Spinal cord (tissue), 9 donors: ENCODE measurements at regions not wholly inside any gene's neighbourhood (a gene's known extent, or its start where the extent isn't known, plus 50 kb on each side); places are given as distances from the start of the nearest gene placed in this dataset.

Source experiments
- DNase-seq, 6 donors: peaks; one replicate each; pipeline versions ENCODE4 v3.0.0 to v3.0.0-alpha.2; 2013 to 2015; ENCODE audit warnings: low spot score in 6 of 6, low read depth in 4 of 6
- H3K27ac ChIP-seq: one replicate; pipeline ENCODE4 v1.5.1; 2013; ENCODE audit warnings: low read depth, low read length, control low read depth
- H3K27me3 ChIP-seq: one replicate; pipeline ENCODE4 v1.6.1; 2013; ENCODE audit warnings: low read length; ENCODE audit not compliant: control insufficient read depth, insufficient read depth
- H3K36me3 ChIP-seq: one replicate; pipeline ENCODE4 v1.6.1; 2013; ENCODE audit warnings: low read length; ENCODE audit not compliant: control insufficient read depth, insufficient read depth
- H3K4me1 ChIP-seq: one replicate; pipeline ENCODE4 v1.6.1; 2013; ENCODE audit warnings: low read length; ENCODE audit not compliant: control insufficient read depth, insufficient read depth
- H3K4me3 ChIP-seq: one replicate; pipeline ENCODE4 v1.5.1; 2013; ENCODE audit warnings: low read depth, low read length, control low read depth
- H3K9me3 ChIP-seq: one replicate; pipeline ENCODE4 v1.6.1; 2013; ENCODE audit warnings: low read length; ENCODE audit not compliant: control insufficient read depth, insufficient read depth
- WGBS: methylation state at CpG from one replicate; pipeline ENCODE4 v1.1.5; 2013; ENCODE audit warnings: missing lambda C conversion rate; ENCODE audit not compliant: insufficient coverage; 5-methylcytosine and 5-hydroxymethylcytosine counted together
- donor health status: healthy.

DNA sequence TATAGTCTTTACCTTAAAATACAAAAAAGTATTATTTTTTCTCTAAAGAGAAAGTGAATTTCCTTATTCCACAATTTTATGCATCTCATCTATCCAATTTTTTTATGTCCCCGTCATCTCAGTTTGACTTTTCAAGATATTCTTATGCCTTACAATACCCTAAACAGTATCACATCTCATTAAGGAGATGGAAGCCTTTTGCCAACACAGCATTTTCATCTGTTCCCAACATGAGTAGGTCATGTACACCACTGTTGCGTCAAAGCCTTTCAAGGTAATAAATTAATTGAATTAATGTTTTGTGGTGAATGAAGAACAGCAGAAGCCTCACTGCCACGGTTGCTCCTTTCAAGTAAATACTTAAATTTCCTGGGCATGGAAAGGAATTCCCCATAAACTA lies 299.4 kb downstream of the EPHA4 start:
- no peaks in the 10 kb centered on the region for H3K36me3 ChIP-seq
- no peaks in the 10 kb centered on the region for H3K9me3 ChIP-seq
- 80% methylated on average over 1 of the region's 3 CpGs for WGBS
- no peaks in the 10 kb centered on the region for H3K27me3 ChIP-seq
- H3K4me1 ChIP-seq = no peaks in the 10 kb centered on the region
- H3K4me3 ChIP-seq = no peak overlapping the region
- no peak for DNase-seq
- no peak overlapping the region for H3K27ac ChIP-seq

DNA sequence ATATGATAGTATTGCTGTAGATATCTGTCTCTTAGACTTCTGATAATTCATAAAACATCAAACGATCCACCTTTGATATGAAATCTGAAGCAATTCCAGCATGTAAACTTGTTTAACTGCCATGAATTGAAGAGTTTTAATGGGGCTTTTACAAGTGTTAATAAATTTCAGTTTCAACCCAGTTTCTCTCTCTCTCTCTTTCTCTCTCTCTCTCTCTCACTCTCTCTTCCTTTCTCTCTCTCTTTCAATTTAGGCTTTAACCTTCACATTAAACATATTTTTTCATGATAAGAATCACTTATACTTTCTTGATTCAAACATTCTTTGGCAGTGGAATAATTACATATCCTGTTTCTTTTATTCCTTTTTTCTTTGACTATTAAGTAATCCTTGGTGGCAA lies 296.1 kb downstream of the EPHA4 start:
- no peaks in the 10 kb centered on the region for H3K4me1 ChIP-seq
- H3K27ac ChIP-seq = no peak overlapping the region
- H3K27me3 ChIP-seq = no peaks in the 10 kb centered on the region
- no peaks in the 10 kb centered on the region for H3K36me3 ChIP-seq
- WGBS = no CpG with 5 or more reads among the region's 1 CpG
- DNase-seq = no peak
- H3K9me3 ChIP-seq = no peaks in the 10 kb centered on the region
- H3K4me3 ChIP-seq = no peak overlapping the region

DNA sequence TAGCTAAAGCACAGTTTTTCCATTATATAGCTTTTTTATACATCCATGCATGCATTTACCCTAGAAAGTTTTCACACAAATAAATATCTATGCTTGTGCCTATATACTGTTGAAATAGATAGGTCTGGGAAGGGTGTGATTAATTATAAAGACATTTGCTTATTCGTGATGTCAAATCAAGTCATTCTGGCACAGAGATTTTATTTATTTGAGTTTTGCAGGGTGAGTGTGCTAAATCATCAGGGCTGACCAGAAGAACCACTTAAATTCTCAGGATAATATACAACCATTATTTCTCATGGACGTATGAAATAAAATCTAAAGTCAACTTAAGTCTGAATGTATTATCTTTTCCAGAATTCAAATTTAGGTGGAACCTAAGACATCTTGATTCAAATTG lies 295.5 kb downstream of the EPHA4 start:
- H3K27me3 ChIP-seq = no peaks in the 10 kb centered on the region
- no peaks in the 10 kb centered on the region for H3K9me3 ChIP-seq
- H3K4me3 ChIP-seq = no peak overlapping the region
- DNase-seq = no peak
- no CpG with 5 or more reads among the region's 2 CpGs for WGBS
- no peaks in the 10 kb centered on the region for H3K36me3 ChIP-seq
- no peak overlapping the region for H3K27ac ChIP-seq
- H3K4me1 ChIP-seq = no peaks in the 10 kb centered on the region

DNA sequence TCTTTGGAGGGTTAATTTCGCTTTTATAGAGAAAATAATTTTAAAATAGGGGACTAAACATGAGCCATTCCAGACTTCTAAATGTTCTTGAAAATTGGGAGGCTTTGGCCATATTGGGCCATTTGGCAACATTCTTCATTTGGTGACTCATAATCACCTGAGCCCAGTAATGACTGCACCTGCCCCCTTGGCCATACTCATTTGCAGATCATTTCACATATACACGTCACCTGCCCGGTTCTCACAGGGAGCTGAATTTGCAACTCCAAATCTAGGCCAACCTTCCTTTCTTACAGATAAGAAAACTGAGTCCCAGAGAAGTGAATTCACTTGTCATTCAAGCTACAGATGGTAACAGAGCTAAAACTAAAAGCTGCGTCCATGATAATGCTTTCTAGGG lies 289.7 kb downstream of the EPHA4 start:
- H3K9me3 ChIP-seq = no peaks in the 10 kb centered on the region
- H3K27me3 ChIP-seq = no peaks in the 10 kb centered on the region
- no peak overlapping the region for H3K27ac ChIP-seq
- WGBS = 93% methylated on average over 4 of the region's 4 CpGs
- DNase-seq = no peak
- H3K4me1 ChIP-seq = no peaks in the 10 kb centered on the region
- H3K36me3 ChIP-seq = no peaks in the 10 kb centered on the region
- no peak overlapping the region for H3K4me3 ChIP-seq

DNA sequence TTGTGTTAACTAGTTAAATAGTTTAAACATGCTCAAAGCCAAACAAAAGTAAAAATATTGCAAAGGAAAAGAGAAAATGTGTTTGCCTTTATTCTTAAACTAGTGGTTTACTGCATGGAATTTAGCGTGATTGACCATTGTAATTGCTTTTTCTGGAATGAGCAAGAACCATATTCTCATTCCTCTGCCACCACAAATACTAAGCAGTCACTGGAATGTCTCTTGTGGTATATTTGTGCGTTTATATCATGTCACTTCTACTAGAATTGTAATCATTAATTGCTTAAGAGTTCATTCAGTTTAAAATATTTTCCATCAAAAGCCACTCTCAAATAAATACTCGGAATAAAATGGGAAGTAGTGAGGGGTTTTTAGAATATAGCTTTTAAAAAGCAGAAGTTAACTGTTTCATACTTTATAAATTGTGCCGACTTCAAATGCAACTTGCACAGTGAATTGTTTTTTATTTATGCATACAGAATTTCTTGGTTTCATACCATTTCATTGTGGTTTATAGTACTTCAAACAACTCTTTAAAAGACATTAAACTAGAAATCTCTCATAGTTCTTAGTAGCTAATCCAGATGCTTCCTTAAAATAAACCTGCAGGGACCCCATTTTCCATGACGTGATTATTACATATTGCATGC lies 288.1 kb downstream of the EPHA4 start:
- H3K4me3 ChIP-seq = no peak overlapping the region
- H3K27ac ChIP-seq = no peak overlapping the region
- no peaks in the 10 kb centered on the region for H3K4me1 ChIP-seq
- H3K9me3 ChIP-seq = no peaks in the 10 kb centered on the region
- WGBS = 100% methylated on average over 1 of the region's 5 CpGs
- no peaks in the 10 kb centered on the region for H3K36me3 ChIP-seq
- no peak for DNase-seq
- H3K27me3 ChIP-seq = no peaks in the 10 kb centered on the region

DNA sequence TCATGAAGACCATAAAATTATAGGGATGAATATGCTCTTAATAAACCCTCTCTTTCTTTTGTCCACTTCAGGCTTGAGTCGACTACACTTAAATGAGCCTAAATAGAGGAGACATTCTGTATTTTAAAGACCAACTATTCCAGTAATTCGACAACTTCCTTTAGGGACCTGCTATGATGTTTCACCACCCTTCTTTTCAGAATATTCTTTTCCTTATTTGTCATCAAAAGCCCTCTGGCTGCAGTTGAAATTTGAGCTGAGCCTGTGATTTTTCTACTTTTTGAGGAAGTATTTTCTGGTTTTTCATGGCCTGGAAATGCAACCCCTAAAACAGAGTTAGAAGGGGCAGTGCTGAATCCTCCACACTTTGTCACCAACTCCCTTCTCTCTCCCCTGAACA lies 287.0 kb downstream of the EPHA4 start:
- 100% methylated on average over 1 of the region's 2 CpGs for WGBS
- H3K36me3 ChIP-seq = no peaks in the 10 kb centered on the region
- DNase-seq = no peak
- no peaks in the 10 kb centered on the region for H3K27me3 ChIP-seq
- no peaks in the 10 kb centered on the region for H3K9me3 ChIP-seq
- no peak overlapping the region for H3K27ac ChIP-seq
- H3K4me1 ChIP-seq = no peaks in the 10 kb centered on the region
- H3K4me3 ChIP-seq = no peak overlapping the region

DNA sequence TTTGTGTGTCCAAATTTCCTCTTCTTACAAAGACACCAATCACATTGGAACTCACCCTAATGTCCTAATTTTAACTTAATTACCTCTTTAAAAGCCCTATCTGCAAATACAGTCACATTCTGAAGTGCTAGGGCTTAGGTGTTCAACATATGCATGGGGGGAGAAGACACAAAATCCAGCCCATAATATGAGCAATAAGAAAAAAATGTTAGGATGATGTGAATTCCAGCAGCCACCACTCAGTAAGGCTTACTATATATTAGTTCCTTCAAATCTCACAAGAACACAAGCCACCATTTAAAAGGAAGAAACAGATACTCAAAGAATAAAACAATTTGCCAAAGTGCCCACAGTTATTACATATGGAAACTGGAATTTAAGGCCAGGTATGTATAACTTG lies 285.7 kb downstream of the EPHA4 start:
- DNase-seq = no peak
- Histone ChIP-seq H3K27me3 (no peaks in the 10 kb centered on the region), H3K36me3 (no peaks in the 10 kb centered on the region), H3K4me1 (no peaks in the 10 kb centered on the region), H3K27ac (no peak overlapping the region), H3K4me3 (no peak overlapping the region), H3K9me3 (no peaks in the 10 kb centered on the region)

DNA sequence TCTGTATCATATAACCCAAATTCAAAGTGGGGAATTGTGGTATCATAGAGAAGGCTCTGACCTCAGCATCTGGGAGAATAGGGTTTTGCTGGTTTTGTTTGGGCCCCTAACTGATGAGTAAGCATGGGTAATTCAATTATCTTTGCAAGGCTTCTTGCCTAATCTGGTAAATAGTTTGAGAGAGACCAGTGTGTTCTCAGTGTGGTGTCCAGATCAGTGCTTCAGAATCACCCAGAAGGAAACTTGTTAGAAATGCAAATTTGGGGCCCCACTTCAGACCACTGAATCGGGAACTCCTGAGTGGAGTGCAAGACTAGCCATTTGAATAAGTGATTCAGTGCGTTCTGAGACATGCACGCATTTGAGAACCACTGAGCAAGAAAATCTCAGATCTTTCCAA lies 282.7 kb downstream of the EPHA4 start:
- no peak for DNase-seq
- Histone ChIP-seq H3K4me3 (no peak overlapping the region), H3K36me3 (no peaks in the 10 kb centered on the region), H3K9me3 (no peaks in the 10 kb centered on the region), H3K4me1 (no peaks in the 10 kb centered on the region), H3K27me3 (no peaks in the 10 kb centered on the region), H3K27ac (no peak overlapping the region)
- 20% methylated on average over 1 of the region's 3 CpGs for WGBS

DNA sequence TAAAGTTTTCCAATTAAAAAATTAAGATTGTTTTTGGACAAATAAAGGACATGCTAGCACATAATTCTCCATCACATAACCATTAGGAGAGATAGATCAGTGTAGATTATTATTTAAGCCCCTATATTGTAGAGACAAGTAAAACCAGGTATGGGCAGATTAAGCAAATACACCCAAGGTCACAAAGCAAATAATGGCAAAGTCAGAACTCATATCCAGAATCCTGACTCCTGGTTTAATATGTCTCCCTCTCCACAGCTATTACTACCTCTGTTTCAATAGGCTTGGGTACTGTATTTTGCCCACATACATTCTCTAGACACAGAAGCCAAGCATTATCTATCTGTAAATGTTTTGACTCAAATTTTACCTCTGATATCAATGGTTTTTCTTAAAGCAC lies 282.3 kb downstream of the EPHA4 start:
- H3K27me3 ChIP-seq = no peaks in the 10 kb centered on the region
- no peak overlapping the region for H3K4me3 ChIP-seq
- H3K27ac ChIP-seq = no peak overlapping the region
- DNase-seq = no peak
- H3K36me3 ChIP-seq = no peaks in the 10 kb centered on the region
- no peaks in the 10 kb centered on the region for H3K4me1 ChIP-seq
- H3K9me3 ChIP-seq = no peaks in the 10 kb centered on the region

DNA sequence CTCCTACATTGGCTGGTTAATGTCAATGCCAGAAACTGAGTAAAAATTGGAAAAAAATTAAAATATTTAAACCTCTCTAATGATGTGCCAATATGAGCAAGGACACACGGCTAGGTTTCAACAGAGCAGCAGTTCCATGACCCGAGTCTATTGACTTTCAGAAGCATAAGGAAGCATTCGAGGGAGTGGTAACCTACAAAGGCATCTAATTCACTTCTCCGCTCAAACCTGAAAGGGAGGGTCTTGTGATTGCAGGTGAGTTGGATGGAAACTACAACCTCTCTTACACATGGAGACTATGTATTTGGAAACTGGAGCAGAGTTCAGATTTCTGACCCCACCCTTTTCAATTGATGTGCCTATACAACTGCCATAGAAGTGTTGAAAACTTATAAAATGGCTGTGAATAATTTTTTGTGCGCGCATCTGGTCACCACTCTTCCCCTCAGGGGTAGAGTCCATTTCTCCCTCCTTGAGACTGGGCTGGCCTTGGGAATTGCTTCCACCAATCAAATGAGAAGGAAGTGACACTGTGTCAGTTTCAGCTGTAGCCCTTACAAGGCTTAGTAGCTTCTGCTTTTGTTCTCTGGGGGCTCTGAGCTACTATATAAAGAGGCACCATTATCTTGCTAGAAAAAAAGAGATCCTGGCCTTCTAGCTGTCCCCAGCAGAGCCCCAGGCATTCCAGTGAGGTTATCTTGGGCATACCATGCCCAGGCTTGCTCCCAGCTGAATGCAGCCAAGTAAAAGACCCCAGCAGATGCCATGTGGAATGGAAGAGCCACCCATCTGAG lies 278.0 kb downstream of the EPHA4 start:
- DNase-seq = no peak
- Histone ChIP-seq H3K4me3 (no peak overlapping the region), H3K9me3 (no peaks in the 10 kb centered on the region), H3K4me1 (no peaks in the 10 kb centered on the region), H3K27ac (no peak overlapping the region), H3K27me3 (no peaks in the 10 kb centered on the region), H3K36me3 (no peaks in the 10 kb centered on the region)
- WGBS = no CpG with 5 or more reads among the region's 6 CpGs
